HG02981 (cell line): ENCODE measurements at regions not wholly inside any gene's neighbourhood (a gene's known extent, or its start where the extent isn't known, plus 50 kb on each side); places are given as distances from the start of the nearest gene placed in this dataset.
A peak's percentile ranks its signal among the peaks of the same experiment; 100 is the strongest.

Source experiments
- ATAC-seq: cut with Tn5 transposase; IDR thresholded peaks from one replicate; pipeline ENCODE4 v1.9.1; 2021; ENCODE audit warnings: mild to moderate bottlenecking, moderate library complexity; ENCODE audit not compliant: unreplicated experiment

GRCh38 chr2:225340923-225341322 lies 58.6 kb upstream of the NYAP2 start:
- ATAC-seq: no peak

- no peak for ATAC-seq
Measured at GRCh38 chr2:225337183-225337582, 62.3 kb upstream of the NYAP2 start.

- no peak for ATAC-seq
Measured at GRCh38 chr2:225334514-225334913, 65.0 kb upstream of the NYAP2 start.

GRCh38 chr2:225328192-225328591 lies 71.3 kb upstream of the NYAP2 start:
- no peak for ATAC-seq

GRCh38 chr2:225326969-225327368 lies 72.5 kb upstream of the NYAP2 start:
- ATAC-seq: no peak

- ATAC-seq: no peak
Measured at GRCh38 chr2:225319872-225320271, 79.6 kb upstream of the NYAP2 start.

- ATAC-seq: no peak
Measured at GRCh38 chr2:225318440-225318839, 81.1 kb upstream of the NYAP2 start.

- ATAC-seq: no peak
Measured at GRCh38 chr2:225317186-225317585, 82.3 kb upstream of the NYAP2 start.

GRCh38 chr2:225310745-225311144 lies 88.8 kb upstream of the NYAP2 start:
- ATAC-seq: no peak

- no peak for ATAC-seq
Measured at GRCh38 chr2:225309516-225309915, 90.0 kb upstream of the NYAP2 start.

GRCh38 chr2:225296951-225297350 lies 102.6 kb upstream of the NYAP2 start:
- ATAC-seq: no peak

GRCh38 chr2:225295102-225295501 lies 104.4 kb upstream of the NYAP2 start:
- no peak for ATAC-seq

- no peak for ATAC-seq
Measured at GRCh38 chr2:225293638-225294037, 105.9 kb upstream of the NYAP2 start.

- no peak for ATAC-seq
Measured at GRCh38 chr2:225290757-225291400, 108.6 kb upstream of the NYAP2 start.

- ATAC-seq: no peak
Measured at GRCh38 chr2:225289659-225290058, 109.9 kb upstream of the NYAP2 start.

GRCh38 chr2:225288986-225289385 lies 110.5 kb upstream of the NYAP2 start:
- ATAC-seq: no peak

GRCh38 chr2:225282858-225283710 lies 116.4 kb upstream of the NYAP2 start:
- ATAC-seq: peak; percentile 90

GRCh38 chr2:225276207-225276606 lies 123.3 kb upstream of the NYAP2 start:
- ATAC-seq: peak; percentile 75

- ATAC-seq: no peak
Measured at GRCh38 chr2:225275443-225275842, 124.1 kb upstream of the NYAP2 start.

GRCh38 chr2:225274751-225275150 lies 124.8 kb upstream of the NYAP2 start:
- peak; percentile 29 for ATAC-seq

GRCh38 chr2:225272173-225272572 lies 127.3 kb upstream of the NYAP2 start:
- no peak for ATAC-seq

- ATAC-seq: peak; percentile 100
Measured at GRCh38 chr2:225270861-225271260, 128.6 kb upstream of the NYAP2 start.
